Keratinocyte (primary cell): ENCODE measurements at regions not wholly inside any gene's neighbourhood (a gene's known extent, or its start where the extent isn't known, plus 50 kb on each side); places are given as distances from the start of the nearest gene placed in this dataset.

Experiments used
- CTCF ChIP-seq, 3 experiments: IDR thresholded peaks in 1 of 3; conservative IDR thresholded peaks in 1 of 3; optimal IDR thresholded peaks in 1 of 3; 2 replicates in 2 of 3; 3 replicates in 1 of 3; pipeline versions ENCODE3 to v1.5.1; 2011; ENCODE audit warnings: low read length in 3 of 3, mild to moderate bottlenecking in 3 of 3, moderate library complexity in 2 of 3, control low read depth in 1 of 3, inconsistent platforms in 1 of 3; ENCODE audit not compliant: insufficient read depth in 2 of 3; ENCODE audit errors: extremely low read depth in 1 of 3
- EZH2 ChIP-seq: IDR thresholded peaks from one replicate; pipeline ENCODE4 v1.6.1; 2012; ENCODE audit warnings: inconsistent platforms, mild to moderate bottlenecking, low read length, moderate library complexity

GRCh38 chr18:59062643-59063006 is 77.1 kb upstream of the SEC11C start:
- TF ChIP-seq CTCF (optimal IDR thresholded peaks at IDR 0.05 in 1 of 3, IDR thresholded peaks at IDR 0.05 in 1 of 3, conservative IDR thresholded peaks at IDR 0.05 in 1 of 3; ENCODE audit: extremely low read depth in 1 of 3, insufficient read depth in 2 of 3, low read length in 3 of 3) = no peak
- no peak for TF ChIP-seq EZH2
